Mesenchymal stem cell (in vitro differentiated cells and primary cell): ENCODE measurements at regions not wholly inside any gene's neighbourhood (a gene's known extent, or its start where the extent isn't known, plus 50 kb on each side); places are given as distances from the start of the nearest gene placed in this dataset.

ENCODE experiments used
- DNase-seq: peaks from one replicate; pipeline ENCODE4 v3.0.0-alpha.2; 2013
- H2AFZ ChIP-seq: one replicate; pipeline ENCODE4 v1.6.1; 2013; ENCODE audit warnings: low read depth, mild to moderate bottlenecking, control low read depth, inconsistent platforms, low read length, moderate library complexity
- H2AK5ac ChIP-seq: 2 replicates; pipeline ENCODE4 v1.6.1; 2013; ENCODE audit warnings: low read length, moderate library complexity, mild to moderate bottlenecking, inconsistent platforms; ENCODE audit not compliant: severe bottlenecking
- H2BK120ac ChIP-seq: one replicate; pipeline ENCODE4 v1.6.1; 2013; ENCODE audit warnings: low read depth, mild to moderate bottlenecking, inconsistent platforms, low read length, moderate library complexity
- H2BK12ac ChIP-seq, 2 experiments: one replicate each; pipeline ENCODE4 v1.6.1; 2013; ENCODE audit warnings: inconsistent platforms in 2 of 2, low read length in 2 of 2, mild to moderate bottlenecking in 2 of 2, moderate library complexity in 2 of 2, control low read depth in 1 of 2
- H2BK15ac ChIP-seq: one replicate; pipeline ENCODE4 v1.6.1; 2013; ENCODE audit warnings: mild to moderate bottlenecking, low read depth, inconsistent platforms; ENCODE audit not compliant: poor library complexity, severe bottlenecking
- H2BK5ac ChIP-seq: 2 replicates; pipeline ENCODE4 v1.6.1; 2013; ENCODE audit warnings: low read depth, mild to moderate bottlenecking, low read length, control low read depth, inconsistent platforms; ENCODE audit not compliant: poor library complexity, severe bottlenecking
- H3K14ac ChIP-seq, 2 experiments: one replicate each; pipeline ENCODE4 v1.6.1; 2013; ENCODE audit warnings: inconsistent platforms in 2 of 2, low read length in 2 of 2, control low read depth in 1 of 2, mild to moderate bottlenecking in 1 of 2, moderate library complexity in 1 of 2
- H3K18ac ChIP-seq, 2 experiments: one replicate each; pipeline ENCODE4 v1.6.1; 2013; ENCODE audit warnings: inconsistent platforms in 2 of 2, low read length in 2 of 2, control low read depth in 1 of 2, low read depth in 1 of 2, mild to moderate bottlenecking in 1 of 2
- H3K23ac ChIP-seq, 2 experiments: one replicate each; pipeline ENCODE4 v1.6.1; 2013; ENCODE audit warnings: inconsistent platforms in 2 of 2, low read length in 2 of 2, mild to moderate bottlenecking in 2 of 2, moderate library complexity in 2 of 2, control low read depth in 1 of 2
- H3K27ac ChIP-seq: 2 replicates; pipeline ENCODE4 v1.5.1; 2013; ENCODE audit warnings: mild to moderate bottlenecking, moderate library complexity, low read length, control low read depth, inconsistent platforms; ENCODE audit not compliant: poor library complexity, severe bottlenecking
- H3K27me3 ChIP-seq, 2 experiments: 2 replicates each; pipeline versions ENCODE4 v1.6.1 to v1.7.0; 2013; ENCODE audit warnings: low read length in 2 of 2, mild to moderate bottlenecking in 2 of 2, moderate library complexity in 2 of 2, control low read depth in 1 of 2, inconsistent platforms in 1 of 2; ENCODE audit not compliant: control insufficient read depth in 1 of 2, insufficient read depth in 1 of 2
- H3K36me3 ChIP-seq, 2 experiments: 2 replicates each; pipeline versions ENCODE4 v1.6.1 to v1.7.0; 2013; ENCODE audit warnings: low read length in 2 of 2, control low read depth in 1 of 2, inconsistent platforms in 1 of 2, low read depth in 1 of 2, mild to moderate bottlenecking in 1 of 2; ENCODE audit not compliant: insufficient read depth in 2 of 2, control insufficient read depth in 1 of 2
- H3K4ac ChIP-seq, 2 experiments: one replicate each; pipeline ENCODE4 v1.6.1; 2013; ENCODE audit warnings: inconsistent platforms in 2 of 2, low read length in 2 of 2, mild to moderate bottlenecking in 2 of 2, moderate library complexity in 2 of 2, control low read depth in 1 of 2, low read depth in 1 of 2
- H3K4me1 ChIP-seq: 2 replicates; pipeline ENCODE4 v1.6.1; 2013; ENCODE audit warnings: low read depth, low read length, control low read depth; ENCODE audit not compliant: control insufficient read depth, insufficient read depth
- H3K4me2 ChIP-seq: 2 replicates; pipeline ENCODE4 v1.6.1; 2013; ENCODE audit warnings: low read length, mild to moderate bottlenecking, inconsistent platforms; ENCODE audit not compliant: poor library complexity, severe bottlenecking
- H3K4me3 ChIP-seq, 2 experiments: 2 replicates each; pipeline versions ENCODE4 v1.5.1 to v1.7.0; 2013; ENCODE audit warnings: low read length in 2 of 2, mild to moderate bottlenecking in 2 of 2, control low read depth in 1 of 2, low read depth in 1 of 2; ENCODE audit not compliant: insufficient read depth in 1 of 2
- H3K79me1 ChIP-seq: replicated peaks from 2 replicates; pipeline ENCODE4 v1.6.1; 2013; ENCODE audit warnings: mild to moderate bottlenecking, control low read depth, low read length, inconsistent platforms; ENCODE audit not compliant: poor library complexity, severe bottlenecking
- H3K9ac ChIP-seq: 2 replicates; pipeline ENCODE4 v1.7.0; 2013; ENCODE audit warnings: mild to moderate bottlenecking, low read length, moderate library complexity
- H3K9me3 ChIP-seq: 2 replicates; pipeline ENCODE4 v1.7.0; 2013; ENCODE audit warnings: mild to moderate bottlenecking, low read length; ENCODE audit not compliant: control insufficient read depth
- H4K8ac ChIP-seq: one replicate; pipeline ENCODE4 v1.6.1; 2013; ENCODE audit warnings: inconsistent platforms, mild to moderate bottlenecking, low read length, moderate library complexity
- H4K91ac ChIP-seq: one replicate; pipeline ENCODE4 v1.6.1; 2013; ENCODE audit warnings: mild to moderate bottlenecking, low read length, inconsistent platforms
- WGBS: methylation state at CpG from one replicate; pipeline ENCODE4 v1.1.7; 2013; ENCODE audit warnings: mixed read lengths; 5-methylcytosine and 5-hydroxymethylcytosine counted together

- H2BK120ac ChIP-seq: no peak overlapping the region
- 74% methylated on average over 5 of the region's 6 CpGs for WGBS
- no peak overlapping the region for H2BK15ac ChIP-seq
- H3K18ac ChIP-seq: no peak overlapping the region
- peaks cover 17 to 18% of the 10 kb centered on the region in 2 experiments for H3K27me3 ChIP-seq
- peaks cover 3% of the 10 kb centered on the region for H3K9me3 ChIP-seq
- no peak overlapping the region for H3K4me3 ChIP-seq
- DNase-seq: no peak
- no peak overlapping the region for H3K14ac ChIP-seq
- H4K8ac ChIP-seq: no peak overlapping the region
- no peaks in the 10 kb centered on the region for H3K36me3 ChIP-seq
- no peak overlapping the region for H3K4ac ChIP-seq
- H2AFZ ChIP-seq: no peak overlapping the region
- no peak overlapping the region for H3K9ac ChIP-seq
- H3K4me2 ChIP-seq: no peak overlapping the region
- H3K23ac ChIP-seq: no peak overlapping the region
- H3K4me1 ChIP-seq: no peaks in the 10 kb centered on the region
- no peak overlapping the region for H2BK12ac ChIP-seq
- no peak overlapping the region for H2BK5ac ChIP-seq
- no peaks in the 10 kb centered on the region for H3K79me1 ChIP-seq
- no peak overlapping the region for H3K27ac ChIP-seq
- H4K91ac ChIP-seq: no peak overlapping the region
- no peak overlapping the region for H2AK5ac ChIP-seq
Measured at GRCh38 chr17:5943982-5944381, 126.2 kb upstream of the WSCD1 start.

- Histone ChIP-seq H3K9ac (no peak overlapping the region), H3K27ac (no peak overlapping the region), H3K4me1 (no peaks in the 10 kb centered on the region), H3K4me3 (no peak overlapping the region), H4K91ac (no peak overlapping the region), H3K14ac (no peak overlapping the region), H3K23ac (no peak overlapping the region), H2BK120ac (no peak overlapping the region), H3K4ac (no peak overlapping the region), H2BK5ac (no peak overlapping the region), H2AK5ac (no peak overlapping the region), H3K9me3 (peaks cover 3% of the 10 kb centered on the region), H3K36me3 (no peaks in the 10 kb centered on the region), H2BK12ac (no peak overlapping the region), H3K18ac (no peak overlapping the region), H3K27me3 (peaks cover 14 to 23% of the 10 kb centered on the region in 2 experiments), H3K4me2 (no peak overlapping the region), H2AFZ (no peak overlapping the region), H2BK15ac (no peak overlapping the region), H3K79me1 (no peaks in the 10 kb centered on the region), H4K8ac (no peak overlapping the region)
- WGBS: 62% methylated on average over 1 of the region's 2 CpGs
- no peak for DNase-seq
Measured at GRCh38 chr17:5947701-5948180, 122.4 kb upstream of the WSCD1 start.

- Histone ChIP-seq H3K27me3 (peaks cover 6 to 15% of the 10 kb centered on the region in 2 experiments), H4K8ac (no peak overlapping the region), H3K4ac (no peak overlapping the region), H3K9me3 (peaks cover 2% of the 10 kb centered on the region), H2BK120ac (no peak overlapping the region), H3K23ac (no peak overlapping the region), H3K4me2 (no peak overlapping the region), H4K91ac (no peak overlapping the region), H3K27ac (no peak overlapping the region), H2AK5ac (no peak overlapping the region), H2BK5ac (no peak overlapping the region), H3K79me1 (no peaks in the 10 kb centered on the region), H3K4me1 (no peaks in the 10 kb centered on the region), H2BK12ac (no peak overlapping the region), H3K9ac (no peak overlapping the region), H3K18ac (no peak overlapping the region), H2AFZ (no peak overlapping the region), H3K14ac (no peak overlapping the region), H3K4me3 (no peak overlapping the region), H2BK15ac (no peak overlapping the region), H3K36me3 (no peaks in the 10 kb centered on the region)
- no peak for DNase-seq
- 84% methylated on average over 2 of the region's 3 CpGs for WGBS
Measured at GRCh38 chr17:5948811-5949210, 121.4 kb upstream of the WSCD1 start.

- Histone ChIP-seq H2BK5ac (no peak overlapping the region), H3K27me3 (peaks cover 3 to 15% of the 10 kb centered on the region in 2 experiments), H3K36me3 (no peaks in the 10 kb centered on the region), H2BK120ac (no peak overlapping the region), H3K79me1 (no peaks in the 10 kb centered on the region), H2BK15ac (no peak overlapping the region), H4K8ac (no peak overlapping the region), H3K14ac (no peak overlapping the region), H2AK5ac (no peak overlapping the region), H3K27ac (no peak overlapping the region), H3K9ac (no peak overlapping the region), H2BK12ac (no peak overlapping the region), H3K4me1 (no peaks in the 10 kb centered on the region), H3K4me2 (no peak overlapping the region), H3K18ac (no peak overlapping the region), H4K91ac (no peak overlapping the region), H2AFZ (no peak overlapping the region), H3K4me3 (no peak overlapping the region), H3K9me3 (peaks cover 5% of the 10 kb centered on the region), H3K4ac (no peak overlapping the region), H3K23ac (no peak overlapping the region)
- no peak for DNase-seq
- whole genome bisulfite sequencing: 85% methylated on average over 3 of the region's 8 CpGs
Measured at GRCh38 chr17:5950878-5951277, 119.3 kb upstream of the WSCD1 start.
